Activated CD4-positive, alpha-beta memory T cell treated with anti-CD3 and anti-CD28 coated beads for 36 hours (primary cell): ENCODE measurements at regions not wholly inside any gene's neighbourhood (a gene's known extent, or its start where the extent isn't known, plus 50 kb on each side); places are given as distances from the start of the nearest gene placed in this dataset.

Experiments used
- CTCF ChIA-PET: fragments of 350-600 bp; sonication (Branson Sonifier 250); formaldehyde crosslinking; loops from one replicate; lab custom pipeline; 2021; ENCODE audit warnings: antibody characterized with exemption, inconsistent platforms; lab: Charles Lee
- POLR2A ChIA-PET: fragments of 350-600 bp; sonication (Branson Sonifier 250); formaldehyde crosslinking; loops from one replicate; lab custom pipeline; 2021; ENCODE audit warnings: antibody characterized with exemption; lab: Charles Lee
- DNase-seq: peaks from one replicate; pipeline ENCODE4 v3.0.0-alpha.2; 2020
- H3K27ac Mint-ChIP-seq: one replicate; pipeline ENCODE4 v1.8.0; 2021; ENCODE audit warnings: mixed read lengths
- H3K27me3 Mint-ChIP-seq: one replicate; pipeline ENCODE4 v1.8.0; 2021; ENCODE audit warnings: mixed read lengths
- H3K36me3 Mint-ChIP-seq: one replicate; pipeline ENCODE4 v1.8.0; 2021; ENCODE audit warnings: mixed read lengths
- H3K4me1 Mint-ChIP-seq: one replicate; pipeline ENCODE4 v1.8.0; 2021; ENCODE audit warnings: low read depth, mixed read lengths
- H3K4me3 Mint-ChIP-seq: one replicate; pipeline ENCODE4 v1.8.0; 2021; ENCODE audit warnings: mild to moderate bottlenecking, mixed read lengths
- H3K9me3 Mint-ChIP-seq: one replicate; pipeline ENCODE4 v1.8.0; 2021; ENCODE audit warnings: mixed read lengths
- intact Hi-C: fragments of 100-400 bp; cut with micrococcal nuclease; formaldehyde crosslinking; loops from one replicate; pipeline ENCODE4 v1.15.1; 2023

DNA sequence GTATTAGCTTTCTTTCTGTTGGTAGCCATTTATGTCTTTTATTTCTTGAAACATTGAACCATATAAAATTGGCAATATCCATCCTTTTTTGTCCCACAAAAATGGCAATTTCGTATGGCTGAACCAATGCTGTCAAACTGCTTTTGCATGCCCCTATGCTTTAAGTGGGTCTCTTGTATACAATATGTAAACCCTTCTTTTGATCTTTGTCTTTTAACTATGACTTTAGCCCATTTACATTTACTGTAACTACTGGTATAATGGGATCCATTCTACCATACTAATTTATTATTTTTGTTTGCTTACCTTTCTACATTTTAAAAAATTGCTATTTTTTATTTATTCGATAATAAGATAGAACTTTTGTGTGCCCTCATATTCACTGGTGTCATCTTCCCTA lies 93.4 kb downstream of the TENT4A start:
- Mint-ChIP-seq H3K4me1 (no peaks in the 10 kb centered on the region), H3K27ac (no peak overlapping the region), H3K36me3 (no peaks in the 10 kb centered on the region), H3K9me3 (peaks cover 8% of the 10 kb centered on the region), H3K4me3 (no peak overlapping the region), H3K27me3 (peaks cover 15% of the 10 kb centered on the region)
- intact Hi-C loops = no loop called here
- POLR2A ChIA-PET = no interaction called here
- DNase-seq = no peak
- CTCF ChIA-PET = no interaction called here

DNA sequence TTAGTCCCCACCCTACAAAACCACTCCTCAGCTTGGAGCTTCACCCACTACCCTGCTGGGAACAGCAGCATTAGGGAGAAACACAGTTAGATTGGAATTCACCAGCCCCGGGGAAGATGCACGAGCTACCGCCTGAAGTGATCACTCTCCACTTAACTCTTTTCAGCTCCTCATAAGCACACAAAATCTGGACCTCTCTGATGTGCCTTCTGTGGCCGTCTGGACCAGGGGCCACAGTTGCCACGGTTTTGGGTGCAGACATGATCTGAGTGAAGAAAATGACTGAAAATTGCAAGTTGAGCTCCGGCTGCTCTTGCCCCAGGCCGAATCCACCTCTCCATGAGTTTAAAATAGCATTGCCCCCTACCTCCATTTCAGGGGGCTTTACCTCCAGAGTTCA lies 95.2 kb downstream of the TENT4A start:
- H3K27me3 Mint-ChIP-seq = peaks cover 7% of the 10 kb centered on the region
- H3K36me3 Mint-ChIP-seq = no peaks in the 10 kb centered on the region
- no peak for DNase-seq
- peaks cover 8% of the 10 kb centered on the region for H3K9me3 Mint-ChIP-seq
- H3K4me1 Mint-ChIP-seq = no peaks in the 10 kb centered on the region
- POLR2A ChIA-PET = no interaction called here
- H3K27ac Mint-ChIP-seq = no peak overlapping the region
- intact Hi-C loops = no loop called here
- H3K4me3 Mint-ChIP-seq = no peak overlapping the region
- CTCF ChIA-PET = interaction anchor here (0.8 to 1.3 kb wide), 2 partner anchors 11 to 12 kb away, joined by 4 read pairs; no protein-coding TSS in a partner anchor

DNA sequence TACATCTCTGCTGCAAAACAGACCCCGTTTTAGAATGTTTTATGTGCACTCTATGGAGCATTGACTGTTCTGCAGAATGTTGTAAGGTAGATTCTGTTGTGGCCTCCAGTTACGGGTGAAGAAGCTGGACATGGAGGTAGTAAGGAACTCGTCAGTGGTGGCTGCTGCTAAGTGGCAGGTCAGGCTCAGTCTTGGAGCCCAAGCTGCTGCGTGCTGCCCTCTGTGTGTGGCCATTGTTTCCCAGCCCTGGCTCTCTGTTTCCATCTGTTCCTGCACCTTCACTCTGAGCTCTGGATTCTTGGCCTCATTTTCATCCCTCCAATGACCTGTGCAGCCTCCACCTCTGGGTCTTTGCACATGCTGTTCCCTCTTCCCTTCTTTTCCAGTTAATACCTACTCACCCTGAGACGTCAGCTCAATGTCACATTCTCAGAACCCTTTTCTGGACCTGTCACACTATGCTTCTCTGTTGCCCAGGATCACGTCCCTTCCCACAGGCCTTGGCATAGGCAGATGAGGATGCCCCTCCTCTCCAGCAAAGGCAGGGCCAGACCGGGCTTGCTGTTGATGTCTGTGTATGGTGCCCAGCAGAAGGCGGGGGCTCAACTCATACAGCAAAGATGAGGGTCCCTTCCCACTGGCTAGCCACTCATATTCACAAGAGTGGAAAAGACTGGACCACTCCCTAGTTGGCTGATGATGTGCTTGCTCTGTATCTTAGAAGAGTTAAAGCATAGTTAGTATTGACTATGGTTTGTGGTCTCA lies 97.6 kb downstream of the TENT4A start:
- no peak overlapping the region for H3K4me3 Mint-ChIP-seq
- no peaks in the 10 kb centered on the region for H3K4me1 Mint-ChIP-seq
- H3K27ac Mint-ChIP-seq = no peak overlapping the region
- intact Hi-C loops = no loop called here
- peaks cover 3% of the 10 kb centered on the region for H3K27me3 Mint-ChIP-seq
- ChIA-PET POLR2A (no interaction called here), CTCF (no interaction called here)
- H3K9me3 Mint-ChIP-seq = peaks cover 8% of the 10 kb centered on the region
- DNase-seq = no peak
- H3K36me3 Mint-ChIP-seq = no peaks in the 10 kb centered on the region

DNA sequence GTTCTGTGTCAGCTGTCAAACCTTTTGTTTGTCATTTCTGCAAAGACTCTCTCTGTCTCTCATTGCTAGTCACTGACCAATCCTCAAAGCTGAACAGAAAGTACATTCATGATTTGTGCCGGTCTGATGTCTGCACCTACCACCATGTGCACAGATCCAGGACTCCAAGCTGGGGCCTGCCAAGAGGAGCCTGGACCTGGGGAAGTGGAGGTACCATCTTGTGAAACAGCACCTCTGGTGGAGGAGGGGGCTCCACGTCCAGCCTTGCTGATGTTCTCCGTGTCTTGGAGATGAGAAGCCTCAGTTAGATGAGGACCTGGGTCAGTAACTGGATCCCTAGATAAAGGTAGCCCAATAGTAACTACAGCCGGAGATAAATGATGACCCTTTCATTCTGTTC lies 98.9 kb downstream of the TENT4A start:
- DNase-seq = no peak
- POLR2A ChIA-PET = no interaction called here
- CTCF ChIA-PET = no interaction called here
- H3K36me3 Mint-ChIP-seq = no peaks in the 10 kb centered on the region
- peaks cover 6% of the 10 kb centered on the region for H3K27me3 Mint-ChIP-seq
- intact Hi-C loops = no loop called here
- H3K9me3 Mint-ChIP-seq = peaks cover 3% of the 10 kb centered on the region
- H3K4me1 Mint-ChIP-seq = no peaks in the 10 kb centered on the region
- no peak overlapping the region for H3K4me3 Mint-ChIP-seq
- H3K27ac Mint-ChIP-seq = no peak overlapping the region

DNA sequence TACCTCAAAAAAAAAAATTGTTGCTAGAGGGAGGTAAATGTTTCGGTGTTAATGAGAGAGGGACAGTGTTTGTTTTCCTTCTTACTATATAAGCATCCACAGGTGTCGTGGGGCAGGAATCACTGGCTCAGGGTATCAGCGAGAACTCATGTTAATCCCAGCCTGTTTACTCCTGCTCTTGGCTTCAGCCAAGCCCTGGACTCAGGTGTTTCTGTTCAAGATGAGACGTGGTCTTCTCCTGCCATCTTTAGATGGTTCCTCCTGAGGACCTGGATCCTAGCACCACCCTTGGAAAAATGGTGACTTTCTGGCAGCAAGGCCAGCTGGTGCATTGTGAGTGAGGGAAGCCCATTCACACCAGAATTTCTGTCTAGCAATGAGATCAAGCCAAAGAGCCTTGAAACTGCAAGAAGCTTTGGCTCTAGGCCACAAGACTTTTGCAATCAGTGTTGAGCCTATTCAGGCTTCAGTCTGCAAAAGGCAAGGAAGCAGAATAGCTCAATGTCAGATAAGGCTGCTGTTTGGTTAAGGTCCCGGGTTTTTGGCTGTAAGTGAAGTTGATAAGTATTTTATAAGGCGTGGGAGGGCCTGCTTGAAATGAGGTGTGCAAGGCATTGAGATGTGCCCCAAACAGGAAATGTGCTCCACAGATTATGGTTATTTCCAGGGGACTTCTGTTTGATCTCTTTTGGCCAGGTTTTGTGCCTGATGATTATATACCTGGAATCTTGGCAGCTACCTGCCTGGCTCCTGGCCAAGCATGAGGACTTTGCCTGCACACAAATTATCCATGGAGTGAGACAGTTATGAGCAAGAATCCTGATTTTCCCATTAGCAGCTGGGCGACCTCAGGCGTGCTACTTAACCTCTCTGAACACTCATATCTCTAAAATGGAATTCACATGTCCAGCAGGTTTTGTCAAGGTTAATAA lies 99.8 kb downstream of the TENT4A start:
- H3K27ac Mint-ChIP-seq = no peak overlapping the region
- H3K9me3 Mint-ChIP-seq = no peaks in the 10 kb centered on the region
- no peaks in the 10 kb centered on the region for H3K36me3 Mint-ChIP-seq
- DNase-seq = no peak
- POLR2A ChIA-PET = no interaction called here
- CTCF ChIA-PET = no interaction called here
- H3K27me3 Mint-ChIP-seq = peaks cover 10% of the 10 kb centered on the region
- intact Hi-C loops = no loop called here
- no peak overlapping the region for H3K4me3 Mint-ChIP-seq
- H3K4me1 Mint-ChIP-seq = no peaks in the 10 kb centered on the region

DNA sequence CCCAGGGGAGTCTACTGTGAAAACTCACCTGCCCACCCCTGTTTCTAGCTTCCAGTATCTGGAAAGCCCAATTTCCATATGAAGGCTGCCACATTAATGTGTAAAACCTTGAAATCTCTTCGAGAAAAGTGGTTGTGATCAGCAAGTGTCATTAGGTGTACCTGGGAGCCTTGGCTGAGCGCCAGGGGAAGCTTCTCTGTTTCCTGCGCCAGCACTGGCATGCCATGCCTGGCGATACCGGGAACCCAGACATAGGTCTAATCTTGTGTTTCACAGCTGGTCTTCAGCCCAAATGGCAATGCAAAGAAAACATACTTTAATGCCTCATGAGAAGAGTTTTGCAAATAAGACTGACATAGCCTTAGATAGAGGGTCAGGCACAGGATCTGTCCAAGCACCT lies 101.6 kb downstream of the TENT4A start:
- H3K36me3 Mint-ChIP-seq = no peaks in the 10 kb centered on the region
- no peaks in the 10 kb centered on the region for H3K4me1 Mint-ChIP-seq

DNA sequence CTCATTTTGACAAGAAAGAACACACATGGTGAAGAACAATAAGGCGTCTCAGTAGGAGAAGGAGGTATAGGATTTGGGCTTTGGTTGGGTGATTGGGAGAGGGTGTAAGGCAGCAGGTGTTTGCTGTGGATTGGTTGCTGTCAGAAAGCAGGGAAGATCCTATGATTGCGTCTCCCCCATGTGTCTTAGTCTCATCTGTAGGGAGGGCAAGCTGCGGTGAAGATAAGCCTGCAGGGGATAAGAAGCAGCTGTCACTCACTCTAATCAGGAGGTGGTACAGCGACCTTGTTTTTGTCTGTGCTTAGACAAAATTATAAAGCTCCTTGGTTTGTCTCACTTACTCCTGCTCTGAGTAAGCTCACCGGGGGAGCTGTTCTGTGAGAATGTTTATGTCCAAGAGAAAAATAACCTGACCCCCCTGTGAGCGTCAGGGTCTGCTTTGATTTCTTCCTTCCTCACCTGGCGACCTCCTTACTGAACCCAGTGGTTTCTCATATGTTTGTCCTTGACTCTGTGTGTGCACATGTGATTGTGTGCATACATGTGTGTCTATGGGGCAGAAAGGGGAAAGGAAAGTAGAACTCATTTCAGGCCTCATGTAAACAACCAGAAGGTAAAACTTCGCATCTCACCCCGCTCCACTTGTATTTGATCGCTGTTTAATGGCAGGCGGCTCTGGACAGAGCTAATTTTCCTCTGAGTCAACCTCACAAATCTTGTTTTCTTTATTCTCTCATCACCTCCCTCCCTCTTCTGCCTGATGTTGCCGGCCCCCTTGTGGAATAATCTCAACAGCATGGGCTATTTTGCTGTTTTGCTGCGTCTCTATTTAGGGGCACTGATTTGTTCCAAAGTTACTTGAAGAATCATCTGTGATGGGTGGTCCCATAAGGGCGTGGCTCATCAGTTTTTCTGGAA lies 105.6 kb downstream of the TENT4A start:
- intact Hi-C loops = no loop called here
- Mint-ChIP-seq H3K27me3 (peaks cover 36% of the 10 kb centered on the region), H3K9me3 (peaks cover 18% of the 10 kb centered on the region), H3K36me3 (peaks cover 6% of the 10 kb centered on the region), H3K27ac (no peak overlapping the region), H3K4me3 (no peak overlapping the region), H3K4me1 (no peaks in the 10 kb centered on the region)
- CTCF ChIA-PET = interaction anchor here (0.6 to 3.0 kb wide), 9 partner anchors 10 to 1039 kb away, joined by 3 to 19 read pairs (median 6); no protein-coding TSS in a partner anchor
- DNase-seq = no peak
- POLR2A ChIA-PET = no interaction called here

More for the DNA sequence above, 101.6 kb downstream of the TENT4A start:
- intact Hi-C loops = no loop called here
- DNase-seq = no peak
- H3K4me3 Mint-ChIP-seq = no peak overlapping the region
- H3K27me3 Mint-ChIP-seq = peaks cover 21% of the 10 kb centered on the region
- no peaks in the 10 kb centered on the region for H3K9me3 Mint-ChIP-seq
- no peak overlapping the region for H3K27ac Mint-ChIP-seq
- CTCF ChIA-PET = no interaction called here
- POLR2A ChIA-PET = no interaction called here

DNA sequence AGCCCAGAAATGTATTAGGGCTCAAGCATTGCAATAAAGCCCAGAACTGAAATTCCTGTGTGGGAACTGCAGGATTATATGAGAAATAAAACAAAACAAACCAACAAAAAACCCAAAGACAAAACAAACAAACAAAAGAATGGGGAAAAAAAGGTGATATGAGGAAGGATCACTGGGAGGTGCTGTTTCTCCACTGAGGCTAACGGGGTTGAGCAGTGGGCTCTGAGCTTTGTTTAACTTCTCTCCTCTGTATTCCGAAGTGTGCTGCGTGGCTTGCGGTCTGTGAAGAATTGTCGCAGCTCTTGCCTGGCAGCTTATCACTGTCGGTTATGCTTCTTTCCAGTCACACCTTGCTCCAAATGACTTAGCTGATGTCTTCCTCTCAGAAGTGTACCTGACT lies 106.3 kb downstream of the TENT4A start:
- no peak overlapping the region for H3K27ac Mint-ChIP-seq
- H3K9me3 Mint-ChIP-seq = peaks cover 18% of the 10 kb centered on the region
- H3K4me1 Mint-ChIP-seq = no peaks in the 10 kb centered on the region
- ChIA-PET POLR2A (no interaction called here), CTCF (interaction anchor here (1.1 to 3.0 kb wide), 8 partner anchors 10 to 1038 kb away, joined by 3 to 19 read pairs (median 6); no protein-coding TSS in a partner anchor)
- H3K4me3 Mint-ChIP-seq = no peak overlapping the region
- intact Hi-C loops = no loop called here
- no peak for DNase-seq
- H3K36me3 Mint-ChIP-seq = peaks cover 6% of the 10 kb centered on the region
- peaks cover 36% of the 10 kb centered on the region for H3K27me3 Mint-ChIP-seq

DNA sequence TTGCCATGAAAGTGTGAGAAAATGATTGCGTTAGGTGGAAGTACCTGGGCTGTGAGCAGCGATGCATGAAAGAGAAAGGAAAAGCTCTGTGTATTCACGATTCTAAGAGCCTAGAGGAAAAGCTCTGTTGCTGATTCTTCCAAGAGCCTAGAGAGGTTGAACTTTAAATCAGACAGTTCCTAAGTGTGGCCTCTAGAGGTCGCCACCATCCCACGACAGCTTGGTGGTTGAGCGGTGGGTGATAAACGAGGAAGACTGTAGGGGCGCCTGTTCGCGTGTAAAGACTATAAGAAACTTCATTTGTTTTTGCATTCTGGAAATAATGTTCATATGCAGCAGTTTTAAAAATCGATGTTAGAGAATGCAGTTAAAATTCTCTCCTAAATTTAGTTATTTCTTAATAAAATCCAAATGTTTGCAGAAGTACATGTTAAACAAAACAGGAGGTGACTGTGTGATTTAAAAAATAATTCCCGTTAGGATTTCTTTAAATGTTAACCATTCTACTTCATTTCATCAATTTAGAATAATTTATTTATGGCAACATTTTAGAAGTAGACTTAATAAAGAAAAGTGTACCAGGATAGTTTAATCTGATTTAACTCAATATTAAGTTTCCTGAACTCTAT lies 107.7 kb downstream of the TENT4A start:
- ChIA-PET POLR2A (no interaction called here), CTCF (interaction anchor here (0.6 to 3.0 kb wide), 15 partner anchors 10 to 1037 kb away, joined by 3 to 19 read pairs (median 4); no protein-coding TSS in a partner anchor)
- peak; percentile 75 for DNase-seq
- H3K36me3 Mint-ChIP-seq = peaks cover 6% of the 10 kb centered on the region
- H3K4me3 Mint-ChIP-seq = no peak overlapping the region
- H3K4me1 Mint-ChIP-seq = no peaks in the 10 kb centered on the region
- H3K27me3 Mint-ChIP-seq = peaks cover 36% of the 10 kb centered on the region
- H3K27ac Mint-ChIP-seq = no peak overlapping the region
- H3K9me3 Mint-ChIP-seq = peaks cover 18% of the 10 kb centered on the region
- intact Hi-C loops = loop anchor here (1.0 to 5.0 kb wide), 3 partner anchors 436 to 925 kb away; no protein-coding TSS in a partner anchor

DNA sequence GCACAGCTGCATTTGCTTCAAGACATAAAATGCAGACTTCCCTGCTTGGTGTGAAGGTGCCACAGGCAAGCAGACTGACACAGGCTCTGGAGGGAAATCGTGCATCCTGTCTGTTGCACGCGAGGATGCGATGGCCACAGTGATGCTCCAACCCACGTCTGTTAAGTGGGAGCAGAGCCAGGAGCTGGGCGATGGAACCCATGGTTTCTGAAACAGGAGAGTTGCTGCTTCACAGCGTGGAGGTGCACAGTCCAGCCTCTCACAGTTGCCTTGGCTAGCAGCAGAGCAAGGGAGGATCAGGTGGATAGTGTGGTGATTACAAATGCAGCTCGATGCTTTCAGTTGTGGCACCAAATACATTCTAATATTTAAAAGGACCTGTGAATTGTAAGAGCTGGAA lies 108.8 kb downstream of the TENT4A start:
- Mint-ChIP-seq H3K4me1 (peaks cover 3% of the 10 kb centered on the region), H3K27me3 (peaks cover 33% of the 10 kb centered on the region), H3K27ac (no peak overlapping the region), H3K9me3 (peaks cover 18% of the 10 kb centered on the region), H3K36me3 (peaks cover 6% of the 10 kb centered on the region), H3K4me3 (no peak overlapping the region)
- no peak for DNase-seq
- intact Hi-C loops = loop anchor here (5.0 kb wide), 2 partner anchors 435 to 570 kb away; no protein-coding TSS in a partner anchor
- CTCF ChIA-PET = interaction anchor here (0.7 to 1.0 kb wide), 2 partner anchors 15 to 924 kb away, joined by 3 to 7 read pairs; no protein-coding TSS in a partner anchor
- POLR2A ChIA-PET = no interaction called here
